ENCODE measurements at regions not wholly inside any gene's neighbourhood (a gene's known extent, or its start where the extent isn't known, plus 50 kb on each side); places are given as distances from the start of the nearest gene placed in this dataset.

DNA sequence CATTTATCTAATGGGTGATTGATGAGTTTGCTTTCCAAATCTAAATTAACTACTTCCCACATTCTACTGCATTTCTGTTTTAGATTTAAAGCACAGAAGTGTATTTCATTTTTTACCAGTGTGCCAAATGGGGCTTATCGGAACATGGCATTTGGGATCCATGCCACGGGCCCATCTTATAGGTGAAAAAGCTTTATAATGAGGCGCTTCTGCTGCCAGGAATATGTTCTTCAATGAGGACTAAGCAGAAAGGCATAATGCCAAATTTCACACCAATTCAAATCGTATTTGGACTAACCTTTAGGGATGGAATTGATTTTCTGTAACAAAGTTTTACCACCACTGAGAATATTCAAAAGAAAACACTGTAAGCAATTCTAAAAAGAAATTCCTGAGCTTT is 803.5 kb upstream of the FLRT2 start:
- no peak for ATAC-seq
- Histone ChIP-seq H3K4me1 (ENCODE audit: control insufficient read depth in 2 of 2, insufficient read depth in 2 of 2, low read length in 2 of 2) (no peaks in the 10 kb centered on the region), H3K9me3 (ENCODE audit: control insufficient read depth in 2 of 3, low read length in 3 of 3) (no peaks in the 10 kb centered on the region), H3K27me3 (ENCODE audit: control insufficient read depth in 2 of 2, insufficient read depth in 2 of 2, low read length in 2 of 2) (no peaks in the 10 kb centered on the region), H3K4me3 (ENCODE audit: low read length) (no peak overlapping the region), H3K36me3 (ENCODE audit: control insufficient read depth in 2 of 3, insufficient read depth in 3 of 3, low read length in 3 of 3) (no peaks in the 10 kb centered on the region), H3K27ac (ENCODE audit: low read depth, low read length) (no peak overlapping the region)
- ChIA-PET POLR2A (no interaction called here), CTCF (no interaction called here)
- Mint-ChIP-seq H3K4me1 (no peaks in the 10 kb centered on the region), H3K4me3 (no peak overlapping the region), H3K36me3 (no peaks in the 10 kb centered on the region), H3K27ac (no peak overlapping the region), H3K9me3 (peaks cover 3 to 30% (median 6%) of the 10 kb centered on the region in 11 donors), H3K27me3 (no peaks in the 10 kb centered on the region)
- intact Hi-C loops (cut with micrococcal nuclease): no loop called here
- DNase-seq: no peak

DNA sequence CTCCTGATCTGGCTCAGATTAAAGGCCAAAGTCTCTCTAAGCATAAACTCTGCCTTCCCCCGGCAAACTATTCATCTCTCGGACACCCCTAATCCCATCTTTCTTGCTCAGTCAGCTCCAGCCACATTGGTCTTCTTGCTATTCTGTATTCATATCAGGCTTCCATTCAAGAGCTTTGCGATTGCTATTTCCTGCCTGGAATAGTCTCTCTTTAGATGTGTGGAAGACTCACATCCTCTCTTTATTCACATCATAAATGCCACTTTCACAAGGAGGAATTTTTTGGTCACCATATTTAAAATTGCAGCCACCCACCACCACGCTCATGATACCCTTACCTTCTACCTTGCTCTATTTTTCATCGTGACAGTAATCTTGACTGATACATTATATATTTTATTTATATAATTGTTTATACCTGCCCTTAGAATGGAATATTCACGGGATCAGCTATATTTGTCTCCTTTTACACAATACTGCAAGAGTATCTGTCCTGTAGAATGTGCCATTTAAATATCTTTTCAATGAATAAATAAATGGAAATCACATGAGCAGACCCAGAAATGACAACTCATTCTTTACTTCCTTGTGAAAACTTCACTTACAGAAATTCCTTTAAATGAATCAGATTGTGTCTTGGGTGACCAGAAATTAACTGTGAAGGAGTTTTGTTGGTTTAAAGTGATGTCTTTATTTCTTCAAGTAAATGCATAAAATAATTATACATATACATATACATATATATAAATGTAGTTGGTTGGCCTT is 780.6 kb upstream of the FLRT2 start:
- Mint-ChIP-seq H3K36me3 (no peaks in the 10 kb centered on the region), H3K27ac (no peak overlapping the region), H3K4me3 (no peak overlapping the region), H3K9me3 (peaks cover 0 to 21% (median 6%) of the 10 kb centered on the region in 11 donors), H3K4me1 (no peaks in the 10 kb centered on the region), H3K27me3 (no peaks in the 10 kb centered on the region)
- intact Hi-C loops (cut with micrococcal nuclease): no loop called here
- ATAC-seq (no peak), DNase-seq (no peak)
- Histone ChIP-seq H3K4me1 (ENCODE audit: control insufficient read depth in 2 of 2, insufficient read depth in 2 of 2, low read length in 2 of 2) (no peaks in the 10 kb centered on the region), H3K4me3 (ENCODE audit: low read length) (no peak overlapping the region), H3K9me3 (ENCODE audit: control insufficient read depth in 2 of 3, low read length in 3 of 3) (no peaks in the 10 kb centered on the region), H3K36me3 (ENCODE audit: control insufficient read depth in 2 of 3, insufficient read depth in 3 of 3, low read length in 3 of 3) (no peaks in the 10 kb centered on the region), H3K27ac (ENCODE audit: low read depth, low read length) (no peak overlapping the region), H3K27me3 (ENCODE audit: control insufficient read depth in 2 of 2, insufficient read depth in 2 of 2, low read length in 2 of 2) (no peaks in the 10 kb centered on the region)
- CTCF ChIA-PET: no interaction called here
- POLR2A ChIA-PET: no interaction called here

DNA sequence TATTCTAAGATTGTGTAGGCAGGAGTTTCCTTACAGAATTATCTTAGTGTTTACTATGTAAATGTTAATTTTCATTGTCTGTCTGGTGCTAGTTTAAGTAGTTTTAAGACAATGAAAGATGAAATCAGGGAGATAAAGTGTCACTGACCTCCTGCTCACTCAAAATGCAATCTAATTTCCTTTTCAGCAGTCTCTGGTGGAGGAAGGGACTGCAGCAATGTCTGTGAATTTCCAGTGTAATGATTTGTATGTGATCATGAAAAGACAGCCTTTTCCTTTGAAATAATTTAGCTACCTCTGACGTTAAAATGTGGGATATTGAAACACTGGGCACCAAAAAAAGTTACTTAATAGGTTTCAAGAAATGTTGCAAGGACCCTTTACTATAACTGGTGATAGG is 779.7 kb upstream of the FLRT2 start:
- Histone ChIP-seq H3K4me1 (ENCODE audit: control insufficient read depth in 2 of 2, insufficient read depth in 2 of 2, low read length in 2 of 2) (no peaks in the 10 kb centered on the region), H3K27me3 (ENCODE audit: control insufficient read depth in 2 of 2, insufficient read depth in 2 of 2, low read length in 2 of 2) (no peaks in the 10 kb centered on the region), H3K27ac (ENCODE audit: low read depth, low read length) (no peak overlapping the region), H3K4me3 (ENCODE audit: low read length) (no peak overlapping the region), H3K9me3 (ENCODE audit: control insufficient read depth in 2 of 3, low read length in 3 of 3) (no peaks in the 10 kb centered on the region), H3K36me3 (ENCODE audit: control insufficient read depth in 2 of 3, insufficient read depth in 3 of 3, low read length in 3 of 3) (no peaks in the 10 kb centered on the region)
- Mint-ChIP-seq H3K27ac (no peak overlapping the region), H3K9me3 (peaks cover 0 to 21% (median 5%) of the 10 kb centered on the region in 11 donors), H3K4me3 (no peak overlapping the region), H3K4me1 (no peaks in the 10 kb centered on the region), H3K36me3 (no peaks in the 10 kb centered on the region), H3K27me3 (no peaks in the 10 kb centered on the region)
- DNase-seq: no peak
- ATAC-seq: no peak
- intact Hi-C loops (cut with micrococcal nuclease): no loop called here
- CTCF ChIA-PET: no interaction called here
- POLR2A ChIA-PET: no interaction called here

DNA sequence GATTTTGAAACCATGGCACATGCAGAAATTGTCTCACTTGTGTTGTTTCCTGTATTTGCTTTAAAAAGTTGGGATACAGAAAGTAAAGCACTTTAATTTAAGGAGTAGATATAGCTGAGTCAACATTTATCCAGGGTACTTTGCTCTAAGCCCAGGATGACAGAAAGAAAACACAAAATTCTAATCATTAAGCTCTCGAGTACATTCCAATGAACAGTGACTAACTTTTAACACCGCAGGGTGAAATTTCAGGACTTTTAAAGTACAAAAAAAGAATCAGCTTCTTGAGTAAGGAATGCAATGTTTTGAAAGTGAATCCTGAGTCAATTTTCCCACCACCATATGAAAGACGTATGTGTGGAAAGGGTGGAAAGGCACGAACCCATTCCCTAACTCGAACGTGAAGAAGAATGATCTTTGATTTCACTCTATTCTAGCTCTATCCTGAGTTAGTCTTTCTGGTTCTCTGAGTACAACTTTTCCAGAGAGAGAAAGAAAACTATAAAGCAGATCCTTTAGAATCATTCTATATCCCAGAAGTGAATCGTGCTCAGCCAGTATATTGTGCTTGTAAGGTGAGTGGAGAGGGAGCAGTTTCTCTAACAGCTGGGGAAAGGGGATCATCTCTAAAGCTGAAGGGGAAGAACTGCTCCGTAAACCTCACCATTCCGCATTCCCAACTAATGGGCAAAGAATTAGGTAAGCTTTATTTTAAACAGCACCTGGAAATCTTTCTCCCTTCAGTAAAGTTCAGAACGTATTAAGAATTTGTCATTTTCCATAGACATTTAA is 779.0 kb upstream of the FLRT2 start:
- no peaks in the 10 kb centered on the region for H3K36me3 Mint-ChIP-seq
- intact Hi-C loops (cut with micrococcal nuclease): no loop called here
- CTCF ChIA-PET: no interaction called here
- ATAC-seq (no peak), DNase-seq (no peak)
- Histone ChIP-seq H3K27ac (ENCODE audit: low read depth, low read length) (no peak overlapping the region), H3K9me3 (ENCODE audit: control insufficient read depth in 2 of 3, low read length in 3 of 3) (no peaks in the 10 kb centered on the region), H3K36me3 (ENCODE audit: control insufficient read depth in 2 of 3, insufficient read depth in 3 of 3, low read length in 3 of 3) (no peaks in the 10 kb centered on the region), H3K4me3 (ENCODE audit: low read length) (no peak overlapping the region), H3K4me1 (ENCODE audit: control insufficient read depth in 2 of 2, insufficient read depth in 2 of 2, low read length in 2 of 2) (no peaks in the 10 kb centered on the region), H3K27me3 (ENCODE audit: control insufficient read depth in 2 of 2, insufficient read depth in 2 of 2, low read length in 2 of 2) (no peaks in the 10 kb centered on the region)
- no peaks in the 10 kb centered on the region for H3K4me1 Mint-ChIP-seq
- POLR2A ChIA-PET: no interaction called here
- no peaks in the 10 kb centered on the region for H3K27me3 Mint-ChIP-seq
- peaks cover 0 to 21% (median 7%) of the 10 kb centered on the region in 11 donors for H3K9me3 Mint-ChIP-seq
- H3K4me3 Mint-ChIP-seq: no peak overlapping the region
- H3K27ac Mint-ChIP-seq: no peak overlapping the region

DNA sequence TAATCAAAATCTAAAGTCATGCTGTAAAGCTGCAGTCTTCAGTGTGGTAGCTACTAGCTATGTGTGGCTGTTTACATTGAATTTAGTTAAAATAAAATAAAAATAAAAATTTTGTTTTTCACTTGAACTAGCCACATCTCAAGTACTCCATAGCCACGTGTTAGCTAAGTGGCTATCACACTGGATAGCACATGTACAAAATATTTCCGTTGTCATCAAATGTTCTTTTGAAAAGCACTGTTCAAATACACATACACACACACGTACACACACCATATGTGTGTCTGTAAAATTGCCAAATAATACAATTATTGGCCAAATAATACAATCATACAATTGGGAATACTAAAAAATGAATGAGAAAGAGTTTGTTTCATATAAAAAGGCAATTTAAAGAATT is 778.2 kb upstream of the FLRT2 start:
- H3K36me3 ChIP-seq (ENCODE audit: control insufficient read depth in 2 of 3, insufficient read depth in 3 of 3, low read length in 3 of 3): no peaks in the 10 kb centered on the region
- Mint-ChIP-seq H3K9me3 (peaks cover 0 to 21% (median 7%) of the 10 kb centered on the region in 11 donors), H3K27me3 (no peaks in the 10 kb centered on the region), H3K4me3 (no peak overlapping the region), H3K27ac (no peak overlapping the region), H3K36me3 (no peaks in the 10 kb centered on the region), H3K4me1 (no peaks in the 10 kb centered on the region)
- H3K9me3 ChIP-seq (ENCODE audit: control insufficient read depth in 2 of 3, low read length in 3 of 3): no peaks in the 10 kb centered on the region
- ChIA-PET CTCF (no interaction called here), POLR2A (interaction anchor here (0.6 kb wide), 1 partner anchor 1859 kb away, joined by 3 read pairs; no protein-coding TSS in a partner anchor)
- no peaks in the 10 kb centered on the region for H3K4me1 ChIP-seq (ENCODE audit: control insufficient read depth in 2 of 2, insufficient read depth in 2 of 2, low read length in 2 of 2)
- H3K27me3 ChIP-seq (ENCODE audit: control insufficient read depth in 2 of 2, insufficient read depth in 2 of 2, low read length in 2 of 2): no peaks in the 10 kb centered on the region
- ATAC-seq (no peak), DNase-seq (no peak)
- intact Hi-C loops (cut with micrococcal nuclease): no loop called here
- no peak overlapping the region for H3K4me3 ChIP-seq (ENCODE audit: low read length)
- no peak overlapping the region for H3K27ac ChIP-seq (ENCODE audit: low read depth, low read length)

DNA sequence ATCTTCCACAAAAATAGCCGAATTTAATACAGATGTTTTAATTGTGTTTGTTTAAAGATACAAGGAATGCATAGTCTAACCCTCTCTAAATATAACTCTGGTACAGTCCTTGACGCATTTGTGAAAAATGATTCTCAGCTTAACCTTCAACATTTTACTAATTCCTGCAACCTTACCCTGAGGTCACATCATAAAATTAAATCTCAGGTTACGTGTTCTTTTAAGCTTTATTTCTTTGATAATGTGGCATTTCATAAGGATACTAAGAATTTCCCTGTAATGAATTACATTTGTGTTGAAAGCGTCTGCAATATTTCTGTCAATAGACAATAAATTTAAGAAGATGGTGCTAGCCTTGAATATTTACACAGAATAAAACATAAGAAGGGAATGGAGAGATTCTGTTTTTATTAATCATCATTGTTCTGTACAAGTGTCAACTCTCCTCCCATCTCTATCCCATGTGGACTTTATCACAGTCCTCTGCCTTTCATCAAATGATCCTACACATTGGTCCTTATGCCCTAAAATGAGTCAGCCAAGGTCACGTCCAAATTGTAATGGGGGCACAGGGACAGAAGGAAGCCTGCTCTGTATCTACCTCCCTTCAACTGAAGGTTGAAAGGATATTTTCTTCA is 769.3 kb upstream of the FLRT2 start:
- H3K36me3 ChIP-seq (ENCODE audit: control insufficient read depth in 2 of 3, insufficient read depth in 3 of 3, low read length in 3 of 3): no peaks in the 10 kb centered on the region
- ATAC-seq: no peak
- H3K4me3 ChIP-seq (ENCODE audit: low read length): no peak overlapping the region
- H3K36me3 Mint-ChIP-seq: no peaks in the 10 kb centered on the region
- H3K4me3 Mint-ChIP-seq: no peak overlapping the region
- peaks cover 5 to 29% (median 13%) of the 10 kb centered on the region in 11 donors for H3K9me3 Mint-ChIP-seq
- intact Hi-C loops (cut with micrococcal nuclease): no loop called here
- DNase-seq: no peak
- H3K4me1 Mint-ChIP-seq: no peaks in the 10 kb centered on the region
- no peak overlapping the region for H3K27ac Mint-ChIP-seq
- H3K9me3 ChIP-seq (ENCODE audit: control insufficient read depth in 2 of 3, low read length in 3 of 3): no peaks in the 10 kb centered on the region
- ChIA-PET POLR2A (no interaction called here), CTCF (no interaction called here)
- no peaks in the 10 kb centered on the region for H3K27me3 Mint-ChIP-seq
- H3K27me3 ChIP-seq (ENCODE audit: control insufficient read depth in 2 of 2, insufficient read depth in 2 of 2, low read length in 2 of 2): no peaks in the 10 kb centered on the region
- no peak overlapping the region for H3K27ac ChIP-seq (ENCODE audit: low read depth, low read length)
- H3K4me1 ChIP-seq (ENCODE audit: control insufficient read depth in 2 of 2, insufficient read depth in 2 of 2, low read length in 2 of 2): no peaks in the 10 kb centered on the region

All from naive thymus-derived CD4-positive, alpha-beta T cell (primary cell).